HG02840 (cell line): ENCODE measurements at regions not wholly inside any gene's neighbourhood (a gene's known extent, or its start where the extent isn't known, plus 50 kb on each side); places are given as distances from the start of the nearest gene placed in this dataset.

ENCODE experiments used
- ATAC-seq: cut with Tn5 transposase; IDR thresholded peaks from one replicate; pipeline ENCODE4 v1.9.1; 2021; ENCODE audit warnings: mild to moderate bottlenecking, moderate library complexity, moderate number of reproducible peaks; ENCODE audit not compliant: unreplicated experiment, low FRiP score

DNA sequence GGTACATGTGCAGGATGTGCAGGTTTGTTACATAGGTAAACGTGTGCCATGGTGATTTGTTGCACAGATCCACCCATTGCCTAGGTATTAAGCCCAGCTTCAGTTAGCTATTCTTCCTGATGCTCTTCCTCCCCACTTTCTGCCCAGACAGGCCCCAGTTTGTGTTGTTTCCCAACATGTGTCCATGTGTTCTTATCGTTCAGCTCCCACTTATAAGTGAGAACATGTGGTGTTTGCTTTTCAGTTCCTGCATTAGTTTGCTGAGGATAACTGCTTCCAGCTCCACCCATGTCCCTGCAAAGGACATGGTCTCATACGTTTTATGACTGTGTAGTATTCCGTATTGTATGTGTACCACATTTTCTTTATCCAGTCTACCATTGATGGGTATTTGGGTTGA, 251.7 kb upstream of the NOVA1 start:
- ATAC-seq, result no peak

DNA sequence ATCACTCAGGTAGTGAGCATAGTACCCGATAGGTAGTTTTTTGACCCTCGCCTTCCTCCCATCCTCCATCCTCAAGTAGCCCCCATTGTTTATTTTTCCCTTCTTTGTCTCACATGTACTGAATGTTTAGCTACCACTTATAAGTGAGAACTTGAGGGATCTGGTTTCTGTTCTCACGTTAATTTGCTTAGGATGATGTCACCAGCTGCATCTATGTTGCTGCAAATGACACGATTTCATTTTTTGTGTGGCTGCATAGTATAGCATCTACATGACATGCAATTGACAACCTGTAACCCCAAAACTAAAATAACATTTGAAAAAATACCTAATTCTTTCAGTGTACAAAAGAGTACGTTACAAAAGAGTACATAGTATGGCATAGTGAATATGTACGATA, 254.0 kb upstream of the NOVA1 start:
- no peak for ATAC-seq

DNA sequence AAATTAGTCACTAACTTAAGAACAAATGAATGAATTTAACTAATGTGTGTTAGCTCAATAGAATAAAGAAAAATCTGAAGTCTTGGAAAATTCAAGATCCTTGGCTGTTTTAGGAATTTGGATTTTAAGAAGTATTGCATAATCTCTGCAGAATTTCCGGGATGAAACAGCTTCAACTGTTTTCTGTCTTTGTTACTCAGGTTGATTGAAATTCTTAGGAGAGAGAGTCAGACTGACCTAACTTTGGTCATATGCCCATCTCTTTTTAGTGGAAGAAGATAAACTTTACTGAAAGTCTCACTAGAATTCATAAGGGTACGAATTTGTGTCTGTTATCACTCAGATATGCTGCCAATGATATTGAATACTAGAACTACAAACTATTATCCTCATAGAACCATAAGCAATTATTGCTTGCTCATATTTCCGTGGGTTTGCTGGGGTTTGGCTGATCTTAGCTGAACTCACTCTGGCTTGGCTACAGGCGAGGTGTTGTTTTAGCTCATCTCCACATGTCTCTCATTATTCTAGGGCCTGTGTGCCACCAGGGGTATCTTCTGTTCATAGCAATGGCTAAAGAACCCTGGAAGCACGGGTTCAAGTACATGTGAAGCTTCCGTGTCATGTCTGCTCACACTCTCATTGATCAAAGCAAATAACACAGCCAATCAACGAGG, 257.4 kb upstream of the NOVA1 start:
- ATAC-seq, result no peak

DNA sequence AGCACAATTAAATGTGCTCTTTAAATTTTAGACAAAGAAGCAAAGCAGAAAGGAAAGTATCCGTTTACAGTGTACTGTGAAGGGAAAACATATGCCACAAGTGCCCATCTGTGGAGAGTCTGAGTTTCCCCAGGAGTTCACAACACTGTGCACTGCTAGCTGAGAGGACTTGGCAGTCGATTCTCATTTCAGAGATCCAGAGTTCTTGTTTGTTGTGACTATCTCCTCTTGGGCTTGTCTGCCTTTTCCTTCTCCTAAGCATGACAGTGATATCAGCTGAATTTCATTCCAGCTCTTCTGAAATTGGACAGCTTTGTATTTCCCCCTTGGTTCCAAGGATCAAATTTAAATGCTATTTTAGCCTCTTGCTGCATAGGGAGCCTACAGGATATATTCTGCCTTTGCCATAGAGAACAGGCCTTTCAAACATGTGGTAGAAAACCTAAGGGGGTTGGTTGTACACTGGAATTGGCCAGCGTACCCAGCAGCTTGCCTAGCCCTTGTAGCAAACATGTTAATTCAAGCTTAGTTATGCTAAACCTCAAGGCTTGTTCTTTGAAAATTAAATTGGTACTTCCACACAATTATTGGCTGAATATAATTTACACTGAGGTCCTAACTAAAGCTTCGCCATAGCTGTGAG, 259.2 kb upstream of the NOVA1 start:
- no peak for ATAC-seq

DNA sequence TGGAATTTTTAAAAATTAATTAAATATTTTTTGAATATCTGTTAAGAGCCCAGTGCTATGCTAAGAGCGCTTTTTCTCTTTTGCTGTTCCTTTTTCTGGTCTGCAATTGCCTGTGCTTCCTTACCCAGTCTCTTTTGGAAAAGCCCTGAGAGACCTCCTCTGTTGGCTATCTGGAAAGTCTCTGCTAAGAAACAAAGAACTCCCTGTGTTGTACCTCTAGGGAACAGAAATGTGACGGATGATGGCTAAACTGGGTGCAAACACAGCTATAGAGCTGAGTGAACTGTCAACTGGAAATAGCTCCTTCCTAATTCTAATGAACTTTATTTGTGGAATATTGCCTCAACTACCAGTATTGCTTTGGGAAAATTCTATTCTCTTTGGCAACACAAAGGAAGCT, 261.6 kb upstream of the NOVA1 start:
- no peak for ATAC-seq

DNA sequence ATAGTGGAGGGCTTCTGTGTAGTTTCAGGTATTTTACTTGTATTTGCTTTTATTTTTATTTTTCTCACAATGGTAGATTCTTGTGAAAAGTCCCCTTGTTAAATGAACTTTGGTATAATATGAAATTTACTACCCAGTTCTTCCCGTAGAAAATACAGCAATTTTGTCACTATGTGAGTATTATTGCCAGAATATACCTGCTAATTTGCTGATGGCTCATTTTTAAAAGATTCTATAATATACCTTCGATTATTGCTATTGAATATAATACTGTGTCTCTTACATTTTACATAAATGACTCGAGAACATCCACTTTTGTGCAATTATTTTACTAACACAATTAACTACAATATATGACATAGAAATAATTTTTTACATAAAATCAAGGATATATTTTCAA, 262.3 kb upstream of the NOVA1 start:
- ATAC-seq, result no peak

DNA sequence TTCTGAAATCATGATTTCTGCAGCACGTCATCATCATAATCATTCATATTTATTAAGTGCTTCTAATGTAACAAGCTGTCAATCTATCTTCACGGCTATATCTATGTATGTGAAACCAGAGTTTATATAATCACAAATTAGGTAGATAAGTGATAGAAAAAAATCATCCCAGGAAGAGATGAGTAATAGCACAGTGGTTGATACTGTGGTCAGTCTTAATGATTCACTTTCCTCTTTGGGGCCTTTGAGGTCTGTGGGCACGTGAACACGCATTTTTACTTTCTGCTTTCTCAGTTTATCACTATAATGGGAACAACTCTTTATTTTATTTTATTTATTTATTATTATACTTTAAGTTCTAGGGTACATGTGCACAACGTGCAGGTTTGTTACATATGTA, 265.9 kb upstream of the NOVA1 start:
- ATAC-seq, result no peak

DNA sequence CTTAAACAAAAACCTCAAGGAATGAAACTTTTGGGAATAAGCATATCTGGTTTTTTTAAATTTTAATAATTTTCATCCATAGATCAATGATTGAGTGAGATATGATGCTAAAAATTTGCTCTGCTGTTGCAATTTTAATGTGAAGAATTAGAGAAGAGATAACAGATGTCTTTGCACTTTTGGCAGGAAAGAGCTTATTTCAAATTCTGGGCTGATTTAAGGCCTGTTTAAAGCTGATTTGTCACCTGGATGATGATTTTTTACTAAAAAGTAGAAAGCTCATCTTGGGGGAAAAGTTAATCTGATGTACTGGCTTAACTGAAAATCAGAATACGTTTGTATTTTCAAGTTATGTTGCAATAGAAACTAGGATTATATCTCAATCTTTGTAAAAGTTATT, 268.9 kb upstream of the NOVA1 start:
- no peak for ATAC-seq

DNA sequence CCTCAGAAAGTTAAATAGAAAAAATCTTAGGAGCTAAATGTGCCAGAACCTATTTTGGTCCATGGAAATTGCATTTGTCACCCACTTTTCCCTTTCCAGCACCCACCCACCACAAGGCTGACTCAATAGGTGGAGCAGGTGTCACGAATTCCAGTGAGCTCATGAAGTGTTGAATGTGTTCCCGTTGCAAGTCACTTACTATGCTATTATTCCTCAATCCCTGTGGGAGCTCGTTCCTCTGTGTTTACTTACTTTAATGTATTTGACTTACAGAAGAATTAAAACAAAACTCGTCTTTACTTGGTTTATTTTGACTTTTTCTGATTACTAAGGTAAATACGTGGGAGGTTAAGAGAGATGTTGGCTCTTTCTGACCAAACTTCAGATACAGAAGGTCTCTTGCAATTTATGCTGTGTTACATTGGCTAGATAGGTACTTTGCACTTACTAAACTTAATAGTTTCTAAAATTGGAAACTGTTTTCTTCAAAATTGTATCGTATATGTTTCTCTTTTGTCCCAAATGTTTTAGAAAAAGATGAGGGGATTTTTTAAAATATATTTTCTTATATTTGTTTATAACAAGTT, 269.4 kb upstream of the NOVA1 start:
- ATAC-seq, result no peak

DNA sequence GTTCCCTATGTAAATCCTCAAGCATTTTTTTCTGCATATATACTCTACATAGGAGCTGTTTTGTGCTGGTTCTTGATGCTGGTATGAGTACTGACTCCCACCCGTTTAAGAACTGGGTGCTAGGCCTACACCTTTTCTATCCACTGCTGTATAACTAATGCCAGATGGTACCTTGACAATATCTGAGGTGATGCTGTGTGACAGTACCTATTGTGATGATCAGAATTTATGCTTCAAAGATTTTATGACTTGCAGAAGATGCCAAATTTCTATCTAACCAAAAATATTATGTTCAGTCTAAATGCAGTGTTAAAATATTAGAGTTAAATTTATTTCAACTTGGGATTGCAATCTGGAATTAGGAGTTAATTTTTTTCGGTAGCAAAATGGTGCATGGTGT, 272.3 kb upstream of the NOVA1 start:
- ATAC-seq, result no peak

DNA sequence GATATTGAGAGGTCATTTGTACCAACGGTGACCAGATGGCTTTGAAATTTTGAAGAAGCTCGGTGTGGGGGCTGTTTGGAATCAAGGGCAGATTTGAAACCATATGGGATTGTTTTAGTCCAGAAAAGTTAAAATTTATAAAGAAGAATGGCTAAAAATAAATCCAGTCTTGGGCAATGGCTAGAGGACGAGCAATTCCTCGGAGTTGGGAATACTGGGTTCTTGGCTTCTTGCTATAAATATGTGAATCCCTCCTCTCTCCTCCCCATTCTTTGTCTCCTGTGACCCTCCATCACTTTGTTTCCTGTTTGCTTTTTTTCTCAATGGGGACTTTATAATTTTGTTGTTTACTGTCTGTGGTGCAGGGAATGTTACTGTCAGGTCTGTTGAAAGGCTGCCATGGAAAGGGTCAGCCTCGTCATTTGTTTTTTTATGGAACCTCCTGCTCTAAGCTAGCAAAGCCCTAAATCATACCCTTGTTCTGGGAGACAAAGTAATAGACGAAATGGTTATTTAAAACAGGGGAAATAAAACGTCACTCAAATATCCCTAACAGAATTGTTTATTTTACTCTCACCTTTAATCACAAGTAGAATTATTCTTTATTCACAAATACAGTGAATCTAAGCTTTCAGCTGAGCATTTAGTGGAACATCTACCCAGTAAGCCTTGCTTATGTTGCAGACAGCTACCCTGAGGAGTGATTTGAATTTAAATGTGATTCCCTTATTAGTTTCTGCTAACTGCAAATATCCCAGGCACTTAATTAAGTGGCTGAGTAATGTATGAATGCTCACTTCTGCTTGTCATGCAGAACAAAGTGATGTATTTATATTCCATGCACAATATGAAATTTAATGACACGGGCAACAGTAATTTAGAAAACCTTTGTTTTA, 273.1 kb upstream of the NOVA1 start:
- no peak for ATAC-seq

DNA sequence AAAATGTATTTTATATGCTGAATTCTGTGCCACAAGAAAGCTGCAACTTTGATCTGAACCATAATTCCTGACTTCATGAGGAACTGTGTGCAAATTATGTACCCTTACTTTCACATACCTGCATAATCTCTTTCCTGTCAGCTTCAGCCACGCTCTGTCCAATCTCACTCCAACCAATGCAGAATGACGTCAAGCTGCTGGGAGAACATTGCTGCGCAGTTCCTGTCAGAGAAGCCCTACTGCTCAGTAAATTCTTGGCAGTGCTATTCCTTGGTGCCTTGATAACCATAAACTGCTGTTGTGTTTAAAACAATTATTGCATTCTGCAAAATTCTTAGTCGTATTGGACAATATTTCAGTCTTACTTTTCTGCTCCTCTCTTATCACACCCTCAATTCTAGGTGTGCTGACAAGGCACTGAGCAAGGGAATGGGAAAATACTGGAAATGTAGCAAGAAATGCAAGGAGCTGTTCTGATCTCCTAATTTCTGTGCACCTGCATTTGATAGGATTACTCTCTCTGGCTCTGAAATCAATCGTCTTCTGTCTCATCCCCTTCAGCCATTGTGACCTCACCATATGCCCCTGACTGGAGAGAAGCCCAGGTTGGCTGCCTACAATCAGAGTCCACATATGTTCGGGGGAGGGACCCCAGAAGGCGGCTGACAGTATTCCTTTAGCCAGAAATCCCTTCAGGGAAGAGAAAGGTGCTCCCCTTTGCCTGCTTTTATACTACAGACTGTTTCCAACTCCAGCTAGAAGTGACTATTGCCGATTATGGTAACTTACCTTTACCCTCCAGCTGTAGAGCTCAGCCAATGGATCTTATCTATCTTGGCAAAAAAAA, 274.9 kb upstream of the NOVA1 start:
- no peak for ATAC-seq

DNA sequence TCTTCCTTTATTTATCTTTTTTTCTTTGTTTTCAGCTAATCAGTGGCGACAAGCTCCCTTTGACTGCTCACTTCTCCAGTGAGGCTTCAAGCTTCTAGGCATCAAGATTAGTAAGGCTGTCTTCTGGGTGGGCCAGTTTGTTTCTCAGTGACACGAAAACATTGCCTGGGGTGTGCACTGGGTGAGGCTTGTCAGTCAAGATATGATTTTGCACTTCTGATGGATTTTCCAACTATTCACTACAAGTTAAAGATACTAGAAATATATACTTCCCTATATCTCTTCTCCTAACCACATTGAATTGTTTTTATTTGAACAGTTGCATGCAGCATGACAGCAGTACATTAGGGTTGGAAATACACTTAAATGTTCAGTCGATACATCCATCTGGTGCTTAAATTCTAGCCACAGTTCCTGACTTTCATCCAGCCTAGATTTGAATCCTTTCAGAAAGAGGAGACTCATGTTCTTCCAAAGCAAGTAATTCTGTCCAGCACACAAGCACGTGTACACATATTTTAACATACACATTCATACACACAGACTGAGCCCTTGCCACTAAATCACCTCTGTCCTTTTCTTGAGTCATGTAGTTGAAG, 275.6 kb upstream of the NOVA1 start:
- ATAC-seq, result no peak

DNA sequence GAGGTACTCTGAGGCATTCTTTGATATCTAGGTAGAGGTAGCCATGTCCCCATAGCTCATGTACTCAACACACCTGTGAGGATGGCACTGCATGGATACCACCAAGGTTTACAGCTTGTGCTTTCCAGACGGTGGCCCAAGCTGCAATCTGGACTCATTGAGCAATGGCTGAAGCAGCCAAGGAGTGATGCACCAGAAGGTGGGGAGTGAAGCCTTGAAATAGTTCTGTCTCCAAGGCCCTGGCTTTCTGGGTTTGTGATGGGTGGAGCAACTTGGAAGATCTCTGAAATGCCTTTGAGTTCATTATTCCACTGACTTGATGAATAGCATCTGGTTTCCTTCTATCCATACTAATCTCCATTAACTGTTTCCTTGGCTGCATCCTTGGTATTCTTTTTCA, 290.0 kb upstream of the NOVA1 start:
- no peak for ATAC-seq

DNA sequence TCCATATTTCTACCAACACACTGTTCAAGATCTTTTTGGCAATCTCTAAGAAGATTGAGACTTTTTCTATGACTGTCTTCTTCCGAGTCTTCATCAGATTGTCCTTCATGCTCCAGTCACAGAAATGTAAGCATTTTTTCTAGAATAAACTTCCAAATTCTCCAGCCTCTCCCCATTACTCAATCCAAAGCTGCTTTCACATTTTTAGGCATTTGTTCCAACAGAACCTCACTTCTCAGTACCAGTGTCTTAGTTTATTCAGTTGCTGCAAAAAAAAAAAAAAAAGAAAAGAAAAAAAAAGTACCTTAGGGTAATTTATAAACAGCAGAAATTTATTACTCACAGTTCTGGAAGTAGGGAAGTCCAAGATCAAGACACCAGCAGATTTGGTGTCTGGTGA, 290.8 kb upstream of the NOVA1 start:
- ATAC-seq, result no peak

DNA sequence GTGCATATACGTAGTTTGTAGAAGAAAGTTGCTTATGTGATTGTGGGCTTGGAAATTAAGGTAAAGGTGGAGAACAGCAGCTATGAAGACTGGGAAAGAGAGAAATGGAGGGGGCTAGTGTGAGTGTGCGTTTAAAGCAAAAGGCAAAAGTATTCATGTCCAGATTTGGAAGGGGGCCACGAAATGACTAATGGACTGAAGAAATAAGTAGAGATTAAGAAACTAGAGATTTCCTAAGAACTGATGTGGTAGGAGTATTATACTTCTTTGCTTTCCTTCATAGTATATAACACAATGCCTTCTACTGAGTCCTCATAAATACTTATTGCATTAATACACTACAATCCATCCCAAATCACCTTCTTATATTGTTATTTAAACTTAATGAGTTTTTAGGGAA, 298.6 kb upstream of the NOVA1 start:
- no peak for ATAC-seq

DNA sequence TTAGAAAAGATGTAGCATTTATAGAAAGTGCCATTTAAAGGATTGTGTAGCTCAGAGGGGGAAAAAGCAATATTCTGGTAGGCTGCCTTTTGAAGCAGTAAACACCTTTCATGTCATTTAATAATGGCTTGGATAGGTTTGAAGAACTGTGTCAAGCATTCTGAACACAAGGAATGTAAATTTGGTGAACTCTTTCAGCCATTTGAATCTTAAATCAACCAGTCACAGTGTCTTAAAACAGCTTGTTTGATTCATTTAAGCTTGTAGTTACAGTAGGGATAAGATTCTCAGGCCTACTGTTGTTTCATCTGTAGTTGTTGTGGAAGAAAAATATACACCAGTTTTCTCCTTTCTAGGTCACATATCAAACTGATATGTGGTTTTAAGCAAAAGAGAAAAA, 299.4 kb upstream of the NOVA1 start:
- ATAC-seq, result no peak

DNA sequence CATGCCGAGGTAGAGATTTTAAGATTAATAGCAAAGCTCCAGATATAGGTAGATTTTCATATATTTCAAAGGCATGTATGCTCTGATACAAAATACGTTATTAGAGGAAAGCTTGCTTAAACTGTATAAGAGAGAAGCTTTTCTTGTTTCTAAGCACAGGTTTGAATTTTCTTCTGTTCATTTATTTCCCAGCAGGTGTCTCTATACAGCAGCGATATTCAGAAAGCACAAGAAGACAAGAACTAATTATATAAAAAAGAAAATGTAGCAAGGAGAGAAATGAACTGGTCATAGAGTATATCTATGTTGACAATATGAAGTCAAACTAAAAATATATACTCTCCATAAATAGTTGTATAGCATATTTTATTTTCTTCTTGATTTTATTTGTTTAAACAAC, 307.4 kb upstream of the NOVA1 start:
- no peak for ATAC-seq

DNA sequence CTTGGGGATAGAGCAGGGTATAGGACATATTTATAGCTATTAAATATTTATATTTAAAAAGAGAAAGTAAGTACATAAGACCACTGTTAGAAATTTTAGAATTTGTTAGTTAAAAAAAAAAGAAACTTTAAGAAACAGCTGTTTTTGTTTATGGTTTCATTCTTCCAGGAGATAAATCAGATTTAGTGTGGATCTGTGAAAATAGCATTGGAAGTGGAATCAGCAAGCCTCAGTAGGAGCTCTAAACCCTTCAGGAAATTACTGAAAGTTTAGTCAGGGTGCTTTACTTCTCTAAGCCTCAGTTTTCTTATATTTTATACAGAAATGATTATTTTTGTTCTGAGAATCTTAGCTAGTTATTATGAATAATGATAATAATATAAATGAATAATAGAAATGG, 316.0 kb upstream of the NOVA1 start:
- no peak for ATAC-seq

DNA sequence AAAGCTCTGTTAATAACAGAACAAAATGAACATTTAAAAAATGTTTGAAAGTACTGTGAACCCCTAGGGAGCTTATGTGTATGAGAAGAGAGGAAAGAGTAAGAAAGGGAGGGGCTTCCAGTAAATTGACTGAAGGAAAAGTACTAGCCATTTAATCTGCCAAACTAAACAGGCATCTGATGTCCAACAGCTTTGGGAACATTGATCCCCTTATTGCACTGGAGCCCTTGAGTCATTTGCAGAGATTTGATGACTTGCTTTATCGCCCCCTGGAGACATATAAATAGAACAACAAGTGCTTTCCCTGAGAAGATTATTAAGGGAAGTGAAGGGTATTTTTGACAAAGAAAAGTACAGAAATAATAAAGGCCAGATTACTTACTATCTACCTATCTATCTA, 319.3 kb upstream of the NOVA1 start:
- ATAC-seq, result no peak
